Fibroblast of lung (primary cell): ENCODE measurements at regions not wholly inside any gene's neighbourhood (a gene's known extent, or its start where the extent isn't known, plus 50 kb on each side); places are given as distances from the start of the nearest gene placed in this dataset.

Source experiments
- CTCF ChIP-seq, 2 donors: IDR thresholded peaks in 1 of 2; conservative IDR thresholded peaks in 1 of 2; 1 replicate in 1 of 2; 2 replicates in 1 of 2; pipeline ENCODE4 v1.5.1; 2011 to 2012; ENCODE audit warnings: low read length in 2 of 2, control low read depth in 1 of 2, inconsistent platforms in 1 of 2, low read depth in 1 of 2, mild to moderate bottlenecking in 1 of 2
- EZH2 ChIP-seq: IDR thresholded peaks from 2 replicates; pipeline ENCODE4 v1.5.1; 2012; ENCODE audit warnings: low read length, control low read depth, mild to moderate bottlenecking; ENCODE audit errors: missing control alignments

GRCh38 chr3:31028766-31029165 is 134.3 kb upstream of the GADL1 start:
- TF ChIP-seq CTCF (conservative IDR thresholded peaks at IDR 0.05 in 1 of 2, IDR thresholded peaks at IDR 0.05 in 1 of 2; ENCODE audit: low read depth in 1 of 2, low read length in 2 of 2) (no peak), EZH2 (no peak)
